ENCODE measurements at regions not wholly inside any gene's neighbourhood (a gene's known extent, or its start where the extent isn't known, plus 50 kb on each side); places are given as distances from the start of the nearest gene placed in this dataset.
"Not testable (repeated sequence)": the region's sequence is repeated elsewhere in the genome, so short reads cannot be mapped to it uniquely, and the experiment has no call there.

GRCh38 chr21:28579986-28580550 is 412.6 kb downstream of the LTN1 start:
- no peak for DNase-seq

DNA sequence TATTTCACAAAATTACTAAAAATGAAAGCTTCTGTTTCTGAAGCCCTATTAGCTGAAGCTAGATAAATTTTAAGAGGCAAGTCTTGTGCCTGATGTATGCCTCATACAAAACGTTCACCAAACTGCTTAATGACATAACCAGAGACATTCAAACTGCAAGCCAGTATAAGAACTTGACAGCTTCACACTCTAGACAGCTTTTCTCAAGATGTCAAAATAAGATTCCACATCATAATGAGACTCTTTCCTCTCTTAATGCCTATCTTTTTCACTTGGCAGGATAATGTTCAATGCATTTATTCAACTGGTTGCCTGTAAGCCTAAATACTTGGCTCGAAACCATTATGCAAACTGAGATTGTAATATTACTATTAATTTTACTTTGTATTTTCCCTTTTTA is 424.0 kb downstream of the LTN1 start:
- no peak for DNase-seq

DNA sequence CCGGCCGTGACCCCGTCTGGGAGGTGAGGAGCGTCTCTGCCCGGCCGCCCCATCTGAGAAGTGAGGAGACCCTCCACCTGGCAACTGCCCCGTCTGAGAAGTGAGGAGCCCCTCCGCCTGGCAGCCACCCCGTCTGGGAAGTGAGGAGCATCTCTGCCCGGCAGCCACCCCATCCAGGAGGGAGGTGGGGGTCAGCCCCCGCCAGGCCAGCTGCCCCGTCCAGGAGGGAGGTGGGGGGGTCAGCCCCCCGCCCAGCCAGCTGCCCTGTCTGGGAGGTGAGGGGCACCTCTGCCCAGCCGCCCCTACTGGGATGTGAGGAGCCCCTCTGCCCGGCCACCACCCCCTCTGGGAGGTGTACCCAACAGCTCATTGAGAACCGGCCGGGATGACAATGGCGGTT is 428.7 kb downstream of the LTN1 start:
- DNase-seq = not testable (repeated sequence)

DNA sequence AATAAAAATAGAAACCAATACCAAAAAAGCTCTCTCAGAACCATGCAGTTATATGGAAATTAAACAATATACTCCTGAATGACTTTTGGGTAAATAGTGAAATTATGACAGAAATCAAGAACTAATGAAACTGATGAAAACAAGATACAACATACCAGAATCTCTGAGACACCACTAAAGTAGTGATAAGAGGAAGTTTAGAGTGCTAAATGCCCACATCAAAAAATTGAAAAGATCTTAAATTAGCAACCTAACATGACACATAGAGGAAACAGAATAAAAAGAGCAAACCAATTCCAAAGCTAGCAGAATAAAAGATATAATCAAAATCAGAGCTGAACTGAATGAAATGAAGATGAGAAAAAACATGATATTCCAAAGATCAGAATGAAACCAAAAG is 430.9 kb downstream of the LTN1 start:
- DNase-seq = no peak

DNA sequence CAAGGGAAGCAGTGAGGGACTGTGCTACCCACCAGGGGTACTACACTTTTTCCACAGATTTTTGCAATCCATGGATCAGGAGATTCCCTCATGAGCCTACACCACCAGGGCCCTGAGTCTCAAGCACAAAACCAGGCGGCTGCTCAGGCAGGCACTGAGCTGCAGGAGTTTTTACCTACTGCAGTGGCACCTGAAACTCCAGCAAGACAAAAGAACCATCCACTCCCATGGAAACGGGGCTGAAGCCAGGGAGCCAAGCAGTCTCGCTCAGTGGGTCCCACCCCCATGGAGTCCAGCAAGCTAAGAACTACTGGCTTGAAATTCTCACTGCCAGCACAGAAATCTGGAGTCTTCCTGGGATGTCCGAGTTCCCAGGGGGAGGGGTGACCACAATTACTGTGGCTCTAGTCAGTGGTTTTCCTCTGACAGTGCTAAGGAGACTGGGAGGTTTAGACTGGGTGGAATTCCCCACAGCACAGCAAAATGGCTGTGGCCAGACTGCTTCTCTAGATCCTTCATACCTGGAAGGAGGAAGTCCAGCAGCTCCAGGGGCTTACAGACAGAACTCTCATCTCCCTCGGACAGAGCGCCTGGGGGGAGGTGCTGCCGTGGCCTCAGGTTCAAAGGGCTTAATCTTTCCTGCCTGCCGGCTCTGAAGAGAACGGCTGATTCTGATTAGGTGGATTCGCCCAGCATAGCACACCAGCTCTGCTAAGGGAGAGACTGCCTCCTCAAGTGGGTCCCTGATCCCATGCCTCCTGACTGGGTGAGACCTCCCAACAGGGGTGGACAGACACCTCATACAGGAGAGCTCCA is 437.8 kb downstream of the LTN1 start:
- no peak for DNase-seq

DNA sequence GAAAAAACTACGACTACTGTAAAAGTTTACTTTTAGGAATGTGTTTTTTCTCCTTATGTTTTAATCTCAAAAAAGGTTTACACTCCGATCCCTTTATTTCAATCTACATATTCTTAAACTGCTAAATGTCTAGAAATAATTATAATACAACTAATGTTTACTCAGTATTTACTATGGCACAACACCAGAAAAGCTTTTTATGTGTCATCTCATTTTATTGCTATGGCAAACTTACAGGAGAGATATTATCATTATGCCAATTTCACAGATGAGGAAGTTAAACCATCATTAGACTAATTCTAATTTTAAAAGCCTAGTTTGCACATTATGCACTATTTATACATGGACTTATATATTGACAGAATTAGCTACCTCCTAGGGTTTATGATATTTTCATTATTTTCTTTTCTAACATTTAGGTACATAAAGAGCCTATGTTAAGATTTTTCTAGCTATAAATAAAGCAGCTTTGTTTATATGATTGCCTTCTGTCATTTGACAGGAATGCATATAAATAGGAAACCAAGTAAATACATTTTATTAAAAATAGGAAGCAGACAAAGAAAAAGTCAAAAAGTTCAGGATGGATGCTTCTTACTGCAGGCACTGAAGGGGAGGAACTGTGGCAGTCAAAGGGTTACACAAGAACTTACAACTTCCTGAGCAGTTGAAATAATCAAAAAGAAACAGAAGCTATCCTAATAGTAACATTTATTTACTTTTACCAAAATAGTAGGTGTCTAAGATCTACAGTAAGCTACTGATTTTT is 442.4 kb downstream of the LTN1 start:
- no peak for DNase-seq

- DNase-seq = no peak
These were observed 444.4 kb downstream of the LTN1 start for GRCh38 chr21:28548291-28548690.

- no peak for DNase-seq
These were observed 444.9 kb downstream of the LTN1 start for GRCh38 chr21:28547766-28548165.

- no peak for DNase-seq
These were observed 448.7 kb downstream of the LTN1 start for GRCh38 chr21:28543975-28544374.

DNA sequence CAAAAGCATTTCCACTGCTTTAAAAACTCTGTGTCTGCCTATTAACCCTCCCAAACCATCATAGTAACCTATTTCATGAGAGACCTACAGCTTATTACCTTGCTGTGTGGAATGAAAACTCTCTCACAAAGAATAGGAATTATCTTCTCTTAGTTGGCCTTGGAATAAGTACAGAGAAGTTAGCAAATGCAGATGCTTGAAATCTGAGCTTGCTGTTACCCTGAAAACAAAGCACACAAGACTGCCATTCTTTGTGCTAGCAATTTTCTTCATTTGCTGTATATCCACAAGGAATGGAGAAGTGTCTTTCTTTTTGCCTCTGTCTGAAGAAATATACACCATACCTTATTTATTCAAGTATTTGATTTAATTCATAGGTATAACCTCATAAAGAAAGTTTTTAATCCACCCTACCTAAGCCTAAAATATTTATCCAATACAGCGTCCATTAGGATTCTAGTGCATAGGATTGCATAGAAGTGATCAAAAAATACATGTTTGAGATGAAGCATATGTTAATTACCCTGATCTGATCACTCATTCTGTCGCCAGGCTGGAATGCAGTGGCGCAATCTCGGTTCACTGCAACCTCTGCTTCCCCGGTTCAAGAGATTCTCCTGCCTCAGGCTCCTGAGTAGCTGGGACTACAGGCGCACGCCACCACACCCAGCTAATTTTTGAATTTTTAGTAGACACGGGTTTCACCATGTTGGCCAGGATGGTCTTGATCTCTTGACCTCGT is 451.1 kb downstream of the LTN1 start:
- no peak for DNase-seq

- no peak for DNase-seq
These were observed 452.2 kb downstream of the LTN1 start for GRCh38 chr21:28540514-28540913.

DNA sequence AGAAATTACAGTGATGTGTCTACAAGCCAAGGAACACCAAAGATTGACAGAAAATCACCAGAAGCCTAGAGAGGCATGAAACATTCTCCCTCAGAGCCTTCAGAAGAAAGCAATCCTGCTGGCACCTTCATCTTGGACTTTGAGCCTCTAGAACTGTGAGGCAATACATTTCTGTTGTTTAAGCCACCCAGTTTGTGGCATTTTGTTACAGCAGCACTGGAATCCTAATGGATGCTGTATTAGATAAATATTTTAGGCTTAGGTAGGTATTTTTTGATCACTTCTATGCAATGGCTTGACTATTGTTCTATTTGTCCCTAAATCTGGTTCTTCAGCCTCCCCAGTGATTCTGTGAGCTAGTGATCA is 453.1 kb downstream of the LTN1 start:
- DNase-seq = no peak

DNA sequence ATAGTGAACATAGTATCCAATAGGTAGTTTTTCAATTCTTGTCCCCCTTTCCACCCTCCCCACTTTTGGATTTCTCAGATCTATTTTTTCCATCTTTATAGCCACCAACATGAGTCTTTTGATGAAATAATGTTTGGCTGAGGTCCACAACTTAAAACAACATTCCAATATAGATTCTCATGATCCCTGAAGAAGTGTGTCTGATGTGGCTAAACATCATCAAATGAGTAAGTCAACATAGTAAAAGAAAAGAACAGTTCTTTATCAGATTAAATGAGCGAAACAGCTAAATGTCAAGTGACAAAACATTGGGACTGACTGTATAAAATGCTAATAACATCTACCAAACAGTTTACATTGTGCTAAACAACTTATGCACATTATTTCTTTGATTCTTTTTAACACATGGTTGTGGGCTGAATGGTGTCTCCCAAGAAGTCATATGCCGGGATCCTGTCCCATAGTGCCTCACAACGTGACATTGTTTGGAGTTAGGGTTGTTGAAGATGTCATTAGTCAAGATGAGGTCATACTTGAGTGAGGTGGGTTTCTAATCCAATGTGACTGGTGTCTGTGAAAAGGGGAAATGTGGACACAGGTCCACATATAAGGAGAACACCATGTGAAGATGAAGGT is 453.6 kb downstream of the LTN1 start:
- DNase-seq = no peak

DNA sequence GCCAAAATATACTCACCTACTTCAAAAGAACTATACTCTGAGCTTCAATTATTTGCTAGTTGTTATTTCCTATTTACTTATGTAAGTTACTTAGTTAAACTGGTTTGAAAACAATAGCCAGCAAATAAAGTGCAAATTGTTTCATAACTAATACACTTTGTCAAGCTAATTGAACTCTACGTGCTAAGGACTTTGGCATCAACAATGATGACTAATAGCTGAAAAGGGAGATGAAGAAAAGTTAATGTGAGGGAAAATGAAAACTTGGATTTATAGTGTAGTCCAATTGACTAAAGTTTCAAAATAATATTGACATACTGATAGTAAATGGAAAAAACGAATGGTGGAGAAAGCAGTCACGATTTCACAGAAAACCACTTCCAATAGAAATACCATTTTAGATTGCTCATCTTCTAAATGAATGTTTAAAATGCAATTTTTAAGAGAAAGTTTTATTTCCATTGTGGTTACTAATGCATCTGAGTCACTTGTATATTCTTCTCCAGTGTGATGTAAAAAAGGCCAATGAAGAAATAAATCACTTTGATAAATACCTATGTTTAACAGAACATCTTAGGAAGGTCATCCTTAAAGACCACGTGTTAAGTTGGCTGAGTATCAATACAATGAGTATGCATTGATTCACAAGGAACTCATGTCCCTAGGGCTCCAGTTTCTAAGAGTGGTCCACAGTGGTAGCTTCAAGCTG is 455.2 kb downstream of the LTN1 start:
- DNase-seq = no peak

DNA sequence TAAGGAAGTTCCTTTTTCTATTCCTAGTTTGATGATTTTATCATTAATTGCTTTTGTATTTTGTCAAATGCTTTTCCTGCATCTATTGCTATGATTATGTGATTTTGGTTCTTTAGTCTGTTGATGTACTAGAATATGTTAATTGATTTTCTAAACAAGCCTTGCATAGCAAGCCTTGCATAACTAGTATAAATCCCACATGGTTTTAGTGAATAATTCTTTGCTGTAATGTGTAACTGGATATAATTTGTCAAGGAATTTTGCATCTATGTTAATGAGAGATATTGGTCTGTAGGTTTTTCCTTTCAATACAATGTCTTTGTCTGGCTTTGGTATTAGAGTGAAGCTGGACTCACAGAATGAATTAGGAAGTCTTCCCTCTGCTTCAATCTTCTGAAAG is 460.2 kb downstream of the LTN1 start:
- DNase-seq = no peak

- no peak for DNase-seq
These were observed 469.3 kb downstream of the LTN1 start for GRCh38 chr21:28523367-28523766.

- DNase-seq = no peak
These were observed 470.5 kb downstream of the LTN1 start for GRCh38 chr21:28522014-28522799.

DNA sequence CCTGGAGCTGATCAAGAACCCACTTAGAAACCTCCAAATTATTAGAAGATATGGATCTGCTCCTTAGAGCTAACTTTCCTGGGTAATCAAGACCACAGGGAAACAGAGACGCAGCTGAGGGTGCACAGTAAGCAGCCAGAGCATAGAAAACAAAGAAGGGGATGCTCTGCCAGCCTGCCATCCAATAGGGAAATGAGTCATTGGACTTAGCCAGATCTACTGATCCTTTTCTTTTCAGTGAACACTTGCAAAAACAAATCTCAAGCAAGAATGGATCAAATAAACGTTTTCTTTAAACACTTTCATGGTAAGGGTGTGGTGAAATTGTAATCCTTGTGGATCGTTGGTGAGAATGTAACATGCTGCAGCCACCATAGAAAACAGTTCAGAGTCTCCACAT is 474.0 kb downstream of the LTN1 start:
- DNase-seq = no peak

- peak; percentile 54 for DNase-seq
These were observed 475.6 kb downstream of the LTN1 start for GRCh38 chr21:28516991-28517592.

DNA sequence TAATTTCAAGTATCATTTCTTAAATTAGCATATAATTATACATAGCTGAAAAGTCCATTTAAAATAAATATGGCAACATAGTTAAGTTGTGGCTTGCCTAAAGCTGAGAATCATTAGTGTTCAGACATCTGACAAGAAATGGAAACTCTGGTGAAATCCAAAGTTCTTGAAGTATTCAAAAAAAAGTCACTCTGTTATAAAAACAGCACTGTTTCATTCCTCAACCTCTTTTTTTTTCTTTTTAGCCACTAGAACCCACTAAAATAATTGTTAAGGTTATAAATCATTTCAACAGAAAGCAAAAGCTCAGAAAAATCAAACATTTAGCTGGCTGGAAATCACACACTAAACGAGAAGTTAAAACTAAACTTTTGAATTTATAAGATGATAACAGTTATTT is 476.7 kb downstream of the LTN1 start:
- no peak for DNase-seq

DNA sequence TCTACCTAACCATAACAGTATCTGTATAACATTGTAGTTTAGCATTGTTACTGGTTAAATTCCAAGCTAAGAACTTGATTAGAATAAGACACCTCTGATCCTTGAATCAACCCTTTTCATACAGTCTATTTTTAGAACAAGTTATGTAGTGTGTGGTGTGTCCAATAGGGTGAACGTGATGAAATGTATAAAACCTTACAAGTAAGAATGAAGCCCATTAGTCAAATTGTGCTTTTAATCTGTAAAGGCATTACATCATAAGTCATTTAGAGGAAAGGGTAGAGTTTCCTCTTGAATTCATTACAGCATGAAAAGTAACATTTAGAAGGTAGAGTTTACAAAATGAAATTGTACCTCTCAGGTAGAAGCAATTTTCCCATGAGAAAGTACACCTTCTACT is 479.2 kb downstream of the LTN1 start:
- DNase-seq = no peak

Measured in NCI-H1694 (cell line).